Left kidney (tissue), 1 donor: ENCODE measurements at regions not wholly inside any gene's neighbourhood (a gene's known extent, or its start where the extent isn't known, plus 50 kb on each side); places are given as distances from the start of the nearest gene placed in this dataset.

Source experiments
- DNase-seq: peaks from one replicate; pipeline ENCODE4 v3.0.0-alpha.2; 2013

GRCh38 chr15:66832664-66833063, 130.6 kb downstream of the SMAD6 start:
- no peak for DNase-seq

DNA sequence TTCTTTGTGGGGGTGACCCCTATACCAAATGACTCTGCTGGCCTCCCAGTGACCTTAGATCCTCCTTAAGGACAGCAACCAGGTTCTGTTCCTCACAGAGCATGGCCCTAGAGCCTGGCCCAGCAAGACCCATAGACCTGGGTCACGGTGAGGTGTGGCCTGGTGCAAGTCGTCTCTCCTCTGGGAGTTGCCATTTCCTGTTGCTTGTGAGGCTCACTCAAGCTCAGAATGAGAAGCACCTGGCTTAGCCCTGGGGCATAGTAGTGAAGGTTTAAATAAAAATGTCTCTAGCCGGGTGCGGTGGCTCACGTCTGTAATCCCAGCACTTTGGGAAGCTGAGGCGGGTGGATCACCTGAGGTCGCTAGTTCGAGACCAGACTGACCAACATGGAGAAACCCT, 131.3 kb downstream of the SMAD6 start:
- no peak for DNase-seq

- DNase-seq, result no peak
Observed at GRCh38 chr15:66833803-66834202, 131.8 kb downstream of the SMAD6 start.

- DNase-seq, result no peak
Observed at GRCh38 chr15:66834881-66835878, 133.1 kb downstream of the SMAD6 start.

- no peak for DNase-seq
Observed at GRCh38 chr15:66836231-66837030, 134.4 kb downstream of the SMAD6 start.

DNA sequence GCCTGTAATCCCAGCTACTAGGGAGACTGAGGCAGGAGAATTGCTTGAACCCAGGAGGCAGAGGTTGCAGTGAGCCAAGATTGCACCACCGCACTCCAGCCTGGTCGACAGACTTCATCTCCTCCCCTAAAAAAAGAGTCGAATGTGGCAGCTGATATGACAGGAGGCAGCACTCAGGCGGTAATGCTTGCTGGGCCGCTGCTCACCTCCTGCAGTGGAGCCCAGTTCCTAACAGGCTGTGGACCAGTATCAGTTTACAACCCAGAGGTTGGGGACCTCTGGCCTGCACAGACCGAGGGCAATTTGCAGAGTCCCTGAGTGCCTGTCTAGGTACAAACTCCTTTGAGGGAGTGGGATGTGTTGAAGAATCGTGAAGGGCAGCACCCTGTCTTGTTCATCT, 136.2 kb downstream of the SMAD6 start:
- DNase-seq, result no peak

DNA sequence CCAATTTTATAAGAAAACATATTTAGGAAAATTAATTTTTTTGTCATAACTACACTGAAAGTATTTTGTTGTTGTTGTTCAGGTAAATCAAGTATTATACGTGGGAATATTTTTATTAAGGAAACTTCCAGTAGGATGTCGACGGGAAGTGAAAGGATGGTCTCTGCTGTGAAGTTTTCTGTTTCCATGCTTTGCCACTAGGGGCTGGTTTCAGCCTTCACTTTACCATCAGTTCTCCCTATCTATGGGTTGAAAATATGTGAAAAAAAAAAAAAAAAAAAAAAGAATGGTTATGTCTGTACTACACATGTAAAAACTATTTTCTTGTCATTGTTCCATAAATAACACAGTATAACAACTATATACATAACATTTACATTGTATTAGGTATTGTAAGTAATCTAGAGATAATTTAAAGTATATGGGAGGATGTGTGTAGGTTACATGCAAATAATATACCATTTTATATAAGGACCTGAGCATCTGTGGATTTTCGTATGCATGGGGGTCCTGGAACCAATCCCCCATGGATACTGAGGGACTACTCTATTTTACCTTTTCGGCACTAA, 136.7 kb downstream of the SMAD6 start:
- peak; percentile 41 for DNase-seq

DNA sequence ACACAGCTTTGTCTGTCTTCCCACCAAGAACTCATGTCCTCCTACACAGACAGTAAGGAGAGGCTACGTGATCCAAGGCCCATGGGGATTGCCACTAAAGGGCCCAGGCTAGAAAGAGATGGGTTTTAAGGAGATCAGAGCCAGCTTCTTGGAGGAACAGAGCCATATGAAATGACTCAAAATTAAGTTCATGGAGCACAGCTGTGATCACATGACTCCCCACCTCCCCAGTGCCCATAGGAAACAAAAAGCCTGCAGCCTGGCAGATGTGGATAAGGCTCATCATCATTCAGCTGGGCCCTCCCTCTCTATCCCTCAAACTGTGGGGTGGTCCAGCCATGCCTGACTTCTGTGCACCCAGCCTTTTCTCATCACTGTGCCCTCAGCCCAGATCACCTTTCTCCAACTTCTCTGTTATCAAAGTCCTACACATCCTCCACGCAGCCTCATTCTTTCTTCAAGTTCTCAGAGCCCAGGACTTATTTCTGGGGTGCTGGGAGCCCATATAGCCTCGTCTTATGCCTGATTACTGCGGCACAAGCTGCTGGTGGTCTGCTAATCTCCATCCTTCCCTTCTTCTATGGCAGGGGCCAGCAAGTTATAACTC, 137.6 kb downstream of the SMAD6 start:
- no peak for DNase-seq

- no peak for DNase-seq
Observed at GRCh38 chr15:66840615-66841390, 138.8 kb downstream of the SMAD6 start.

DNA sequence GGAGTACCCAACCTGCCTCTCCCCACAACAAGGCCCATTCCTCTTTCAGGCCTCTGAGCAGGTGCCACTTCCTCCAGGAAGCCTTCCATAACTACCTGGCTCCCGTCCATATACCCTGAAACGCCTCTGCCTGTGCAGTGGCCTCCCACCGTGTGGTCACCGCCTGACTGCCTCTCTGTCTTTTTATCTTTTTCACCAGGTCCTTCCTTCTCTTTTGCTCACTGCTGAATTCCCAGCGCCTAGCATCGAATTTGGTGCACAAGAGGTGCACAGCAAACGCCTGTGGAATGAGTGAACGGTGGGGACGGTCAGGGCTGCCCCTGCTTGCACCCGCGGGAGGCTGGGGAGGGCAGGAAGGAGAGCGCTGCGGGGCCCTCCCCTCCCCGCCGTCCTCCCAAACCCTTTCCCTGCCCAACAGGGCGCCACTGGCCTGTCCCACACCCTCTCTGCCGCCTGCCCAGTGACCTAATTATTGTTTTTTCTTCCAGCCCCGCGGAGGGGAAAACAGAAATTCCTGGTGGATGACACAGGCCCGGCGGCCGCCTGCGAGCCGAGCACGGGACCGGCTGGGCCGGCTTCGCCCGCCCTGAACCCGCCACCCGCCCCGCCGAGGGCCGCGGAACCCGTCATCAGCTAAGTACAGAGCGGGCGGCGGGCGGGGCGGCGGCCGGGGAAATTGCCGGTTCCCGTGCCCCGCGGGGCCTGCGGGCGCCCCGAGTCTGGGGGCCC, 140.1 kb downstream of the SMAD6 start:
- DNase-seq, result peak; percentile 72

- DNase-seq, result peak; percentile 63
Observed at GRCh38 chr15:66842710-66843441, 140.8 kb downstream of the SMAD6 start.

GRCh38 chr15:66843581-66843980, 141.5 kb downstream of the SMAD6 start:
- no peak for DNase-seq

DNA sequence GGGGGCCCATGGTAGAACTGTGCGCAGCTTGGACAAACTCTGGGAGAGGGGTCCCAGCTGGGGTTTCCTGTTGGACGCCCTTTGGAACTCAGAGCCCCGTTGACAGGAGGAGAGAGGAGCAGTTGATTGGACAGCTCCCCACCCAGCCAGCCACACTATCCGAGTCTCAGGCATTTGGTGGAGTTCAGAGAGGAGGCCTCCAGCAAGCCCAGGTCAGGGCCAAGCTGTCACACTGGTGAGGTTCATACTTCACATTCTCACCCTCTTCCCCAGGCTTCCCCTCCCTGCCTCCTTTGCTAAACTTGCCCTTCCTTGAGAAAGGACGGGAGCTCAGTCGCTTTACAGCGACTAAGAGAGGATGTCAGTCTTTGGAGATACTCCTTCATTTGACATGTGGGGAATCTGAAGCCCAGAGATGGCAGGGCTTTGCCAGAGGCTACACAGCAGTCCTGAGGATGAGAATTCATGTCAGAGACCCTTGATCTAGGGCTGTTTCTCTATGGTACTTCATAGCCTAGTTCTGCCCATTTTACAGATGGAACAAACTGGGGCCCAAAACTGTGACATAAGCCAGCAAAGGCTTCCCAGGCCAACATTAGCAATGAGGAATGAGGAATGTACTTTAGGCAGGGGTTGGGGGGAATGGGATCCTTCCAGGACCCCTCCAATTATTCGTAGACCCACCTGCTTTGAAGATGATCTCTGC, 142.2 kb downstream of the SMAD6 start:
- DNase-seq, result no peak

- DNase-seq, result no peak
Observed at GRCh38 chr15:66844747-66845145, 142.7 kb downstream of the SMAD6 start.

DNA sequence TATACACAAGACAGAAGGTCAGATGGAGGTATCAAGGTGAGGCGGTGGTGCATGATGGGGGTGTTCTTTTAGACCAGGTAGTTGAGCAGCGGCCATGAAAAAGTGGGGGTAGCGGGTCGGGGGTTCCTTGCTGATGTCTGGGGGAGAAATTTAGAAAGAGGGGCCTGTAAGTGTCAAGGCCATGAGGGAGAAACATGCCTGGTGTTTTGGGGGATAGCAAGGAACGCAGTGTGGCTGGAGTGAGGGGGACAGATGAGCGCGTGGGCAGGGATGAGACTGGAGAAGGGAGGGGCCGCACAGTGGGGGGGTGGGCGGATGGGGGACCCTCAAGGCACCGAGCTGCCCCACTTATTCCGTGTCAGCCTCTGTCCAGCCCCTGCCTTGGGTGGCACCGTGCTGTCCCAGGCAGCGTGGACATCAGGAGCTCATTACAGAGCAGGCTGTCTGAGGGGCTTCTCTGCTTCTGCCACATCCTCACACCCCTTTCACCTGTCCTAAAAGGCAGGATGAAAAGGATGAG, 143.3 kb downstream of the SMAD6 start:
- DNase-seq, result no peak

DNA sequence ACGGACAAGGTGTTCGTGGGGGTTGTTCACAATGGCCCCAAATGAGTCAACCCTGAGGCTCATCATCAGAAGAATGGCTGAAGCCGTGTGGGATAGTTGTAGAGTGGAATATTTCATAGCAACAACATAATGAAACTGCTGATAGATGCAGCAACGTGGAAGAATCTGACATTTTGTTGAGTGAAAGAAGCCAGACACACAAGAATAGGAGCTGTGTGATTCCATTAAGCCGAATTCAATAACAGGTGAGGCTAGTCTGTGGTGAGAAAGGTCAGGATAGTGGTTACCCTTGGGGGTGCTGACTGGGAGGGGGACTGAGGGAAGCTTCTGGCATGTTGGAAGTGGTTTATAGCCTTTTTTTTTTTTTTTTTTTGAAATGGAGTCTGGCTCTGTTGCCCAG, 144.0 kb downstream of the SMAD6 start:
- no peak for DNase-seq

DNA sequence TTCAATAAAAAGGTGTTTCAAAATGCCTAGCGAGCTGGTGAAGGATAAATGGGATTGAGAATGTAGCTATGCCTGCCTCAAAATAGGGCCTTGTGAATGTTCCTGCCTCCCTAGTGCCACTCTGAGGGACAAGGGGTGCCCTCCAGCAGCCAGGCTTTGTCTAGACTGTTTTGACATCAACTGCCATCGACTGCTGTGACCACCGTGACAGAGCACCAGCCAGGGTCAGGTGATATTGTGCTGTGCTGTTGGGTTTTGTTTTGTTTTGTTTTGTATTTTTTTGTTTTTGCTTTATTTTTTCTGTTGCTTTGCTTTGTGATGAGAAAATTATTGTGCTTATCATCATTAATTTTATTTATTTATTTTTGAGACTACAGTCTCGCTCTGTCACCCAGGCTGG, 144.8 kb downstream of the SMAD6 start:
- DNase-seq, result no peak

DNA sequence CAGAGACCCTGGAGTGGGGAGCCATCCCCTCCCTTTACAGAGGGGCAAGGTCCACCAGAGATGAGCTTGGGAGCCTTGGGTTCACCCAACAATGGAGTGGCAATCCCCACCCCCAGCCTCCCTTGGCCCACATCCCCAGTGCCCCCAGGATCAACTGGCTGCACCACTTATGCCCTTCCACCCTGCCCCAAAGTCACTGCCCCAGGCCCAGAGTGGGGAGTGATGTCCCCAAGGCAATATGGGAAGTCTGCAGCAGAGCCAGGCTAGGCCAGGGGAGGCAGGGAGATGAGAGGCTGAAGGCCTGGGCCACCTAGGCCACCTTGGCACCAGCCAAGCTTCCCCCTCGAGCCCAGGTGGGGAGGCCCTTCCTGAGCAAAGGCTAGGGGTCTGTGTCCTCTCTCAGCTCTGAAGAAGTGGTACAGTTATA, 145.5 kb downstream of the SMAD6 start:
- no peak for DNase-seq

DNA sequence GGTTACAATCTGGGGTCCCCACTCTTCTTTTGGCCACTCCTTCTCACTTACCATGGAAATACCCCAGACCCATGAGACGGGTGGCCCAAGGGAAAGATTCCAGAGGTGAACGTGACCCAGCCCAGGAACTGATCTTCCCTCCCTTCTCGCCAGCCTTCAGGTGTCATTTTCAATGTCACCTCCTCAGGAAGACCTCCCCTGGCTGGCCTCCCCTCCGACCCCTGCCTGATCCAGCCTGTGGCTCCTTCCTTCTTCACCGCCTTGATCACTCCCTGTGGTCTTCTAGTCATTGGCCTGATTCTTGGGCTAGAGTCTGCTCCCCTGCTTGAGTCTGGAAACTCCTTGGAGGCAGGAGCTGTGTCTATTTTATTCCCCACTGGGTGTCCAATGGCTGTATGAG, 146.1 kb downstream of the SMAD6 start:
- DNase-seq, result no peak
